Endodermal cell (in vitro differentiated cells): ENCODE measurements at regions not wholly inside any gene's neighbourhood (a gene's known extent, or its start where the extent isn't known, plus 50 kb on each side); places are given as distances from the start of the nearest gene placed in this dataset.
"Not testable (repeated sequence)": the region's sequence is repeated elsewhere in the genome, so short reads cannot be mapped to it uniquely, and the experiment has no call there.

ENCODE experiments used
- DNase-seq: peaks from one replicate; pipeline ENCODE4 v3.0.0-alpha.2; 2017
- H3K27ac ChIP-seq: 2 replicates; pipeline ENCODE4 v1.5.1; 2013; ENCODE audit warnings: mild to moderate bottlenecking, low read depth, low read length, moderate library complexity
- H3K27me3 ChIP-seq: 2 replicates; pipeline ENCODE4 v1.6.1; 2013; ENCODE audit warnings: mild to moderate bottlenecking, low read length, moderate library complexity; ENCODE audit not compliant: insufficient read depth, control insufficient read depth, poor library complexity, severe bottlenecking
- H3K36me3 ChIP-seq: 2 replicates; pipeline ENCODE4 v1.7.0; 2013; ENCODE audit warnings: mild to moderate bottlenecking, low read length, moderate library complexity; ENCODE audit not compliant: control insufficient read depth, insufficient read depth
- H3K4me1 ChIP-seq: one replicate; pipeline ENCODE4 v1.7.0; 2013; ENCODE audit warnings: low read length; ENCODE audit not compliant: control insufficient read depth, insufficient read depth
- H3K4me3 ChIP-seq: 2 replicates; pipeline ENCODE4 v1.5.1; 2013; ENCODE audit warnings: mild to moderate bottlenecking, low read length, moderate library complexity
- H3K9ac ChIP-seq: 2 replicates; pipeline ENCODE4 v1.6.1; 2013; ENCODE audit warnings: mild to moderate bottlenecking, low read length, moderate library complexity; ENCODE audit not compliant: poor library complexity, severe bottlenecking; ENCODE audit errors: extremely low read depth
- H3K9me3 ChIP-seq: 2 replicates; pipeline ENCODE4 v1.6.1; 2013; ENCODE audit warnings: mild to moderate bottlenecking, low read length, moderate library complexity; ENCODE audit not compliant: control insufficient read depth
- H3K27ac Mint-ChIP-seq: 2 replicates; pipeline ENCODE4 v1.8.0; 2020; ENCODE audit warnings: mixed read lengths
- H3K27me3 Mint-ChIP-seq: 2 replicates; pipeline ENCODE4 v1.8.0; 2021; ENCODE audit warnings: mild to moderate bottlenecking, mixed read lengths; ENCODE audit not compliant: insufficient read depth
- H3K36me3 Mint-ChIP-seq: 2 replicates; pipeline ENCODE4 v1.8.0; 2020; ENCODE audit warnings: low read depth, mixed read lengths
- H3K4me1 Mint-ChIP-seq: 2 replicates; pipeline ENCODE4 v1.8.0; 2020; ENCODE audit warnings: mixed read lengths
- H3K4me3 Mint-ChIP-seq: 2 replicates; pipeline ENCODE4 v1.8.0; 2020; ENCODE audit warnings: mild to moderate bottlenecking, moderate library complexity, mixed read lengths
- H3K9me3 Mint-ChIP-seq: 2 replicates; pipeline ENCODE4 v1.8.0; 2020; ENCODE audit warnings: mild to moderate bottlenecking, mixed read lengths
- CTCF ChIP-seq: fragments of 200-600 bp; sonication (generic); conservative IDR thresholded peaks from 2 replicates; pipeline ENCODE4 v1.5.0; 2021; ENCODE audit warnings: antibody characterized with exemption, mild to moderate bottlenecking
- WGBS, 2 experiments: methylation state at CpG; one replicate each; pipeline versions ENCODE4 v1.1.5 to v1.1.7; 2013; ENCODE audit warnings: missing lambda C conversion rate in 2 of 2, mixed read lengths in 1 of 2; ENCODE audit not compliant: insufficient coverage in 1 of 2, insufficient read length in 1 of 2; 5-methylcytosine and 5-hydroxymethylcytosine counted together

GRCh38 chr7:4386190-4386589 is 295.9 kb upstream of the FOXK1 start:
- Mint-ChIP-seq H3K4me3 (no peak overlapping the region), H3K27me3 (peaks cover 5% of the 10 kb centered on the region), H3K27ac (no peak overlapping the region), H3K9me3 (peaks cover 52% of the 10 kb centered on the region), H3K36me3 (no peaks in the 10 kb centered on the region), H3K4me1 (no peaks in the 10 kb centered on the region)
- H3K27me3 ChIP-seq, result no peaks in the 10 kb centered on the region
- WGBS, 2 experiments, result 79 to 96% methylated on average over 4 to 6 of the region's 6 CpGs
- H3K4me1 ChIP-seq, result no peaks in the 10 kb centered on the region
- no peak overlapping the region for H3K27ac ChIP-seq
- H3K4me3 ChIP-seq, result no peak overlapping the region
- peaks cover 5% of the 10 kb centered on the region for H3K9me3 ChIP-seq
- DNase-seq, result no peak
- no peak overlapping the region for H3K9ac ChIP-seq
- H3K36me3 ChIP-seq, result no peaks in the 10 kb centered on the region
- TF ChIP-seq CTCF, result no peak

GRCh38 chr7:4391103-4391502 is 291.0 kb upstream of the FOXK1 start:
- peaks cover 20% of the 10 kb centered on the region for H3K9me3 ChIP-seq
- not testable (repeated sequence) for DNase-seq, H3K27me3 ChIP-seq, H3K27ac Mint-ChIP-seq, H3K27ac ChIP-seq, H3K36me3 Mint-ChIP-seq, H3K27me3 Mint-ChIP-seq, H3K4me3 Mint-ChIP-seq, H3K9ac ChIP-seq, H3K4me1 ChIP-seq, H3K4me3 ChIP-seq, H3K4me1 Mint-ChIP-seq, H3K36me3 ChIP-seq
- H3K9me3 Mint-ChIP-seq, result peaks cover 69% of the 10 kb centered on the region

- H3K9me3 Mint-ChIP-seq, result peaks cover 68% of the 10 kb centered on the region
These were observed 287.4 kb upstream of the FOXK1 start for GRCh38 chr7:4394736-4395135.

More at GRCh38 chr7:4394736-4395135, 287.4 kb upstream of the FOXK1 start:
- peaks cover 47% of the 10 kb centered on the region for H3K9me3 ChIP-seq
- Mint-ChIP-seq H3K27me3 (peaks cover 10% of the 10 kb centered on the region), H3K36me3 (no peaks in the 10 kb centered on the region), H3K4me3 (no peak overlapping the region), H3K27ac (no peak overlapping the region), H3K4me1 (no peaks in the 10 kb centered on the region)
- WGBS, 2 experiments, result 64 to 68% methylated on average over 5 of the region's 5 CpGs
- no peak overlapping the region for H3K9ac ChIP-seq
- no peak for DNase-seq
- no peak overlapping the region for H3K4me3 ChIP-seq
- no peaks in the 10 kb centered on the region for H3K36me3 ChIP-seq
- no peak for TF ChIP-seq CTCF
- H3K27ac ChIP-seq, result no peak overlapping the region
- H3K27me3 ChIP-seq, result no peaks in the 10 kb centered on the region
- no peaks in the 10 kb centered on the region for H3K4me1 ChIP-seq
